ENCODE measurements at regions not wholly inside any gene's neighbourhood (a gene's known extent, or its start where the extent isn't known, plus 50 kb on each side); places are given as distances from the start of the nearest gene placed in this dataset.

GRCh38 chr4:35252866-35253265 lies 991.4 kb downstream of the ARAP2 start:
- no peak for DNase-seq (ENCODE audit: low read depth)
- TF ChIP-seq CTCF (conservative IDR thresholded peaks at IDR 0.05; ENCODE audit: low read length) = no peak
- no peak overlapping the region for H3K4me3 ChIP-seq (ENCODE audit: low read length)

- no peak for DNase-seq (ENCODE audit: low read depth)
- TF ChIP-seq CTCF (conservative IDR thresholded peaks at IDR 0.05; ENCODE audit: low read length) = no peak
Measured at GRCh38 chr4:35253331-35253730, 991.0 kb downstream of the ARAP2 start.

GRCh38 chr4:35286434-35286833 lies 957.9 kb downstream of the ARAP2 start:
- no peak for TF ChIP-seq CTCF (conservative IDR thresholded peaks at IDR 0.05; ENCODE audit: low read length)
- DNase-seq (ENCODE audit: low read depth) = no peak

More at GRCh38 chr4:35253331-35253730, 991.0 kb downstream of the ARAP2 start:
- H3K4me3 ChIP-seq (ENCODE audit: low read length) = no peak overlapping the region

GRCh38 chr4:35300996-35301774 lies 943.1 kb downstream of the ARAP2 start:
- TF ChIP-seq CTCF (conservative IDR thresholded peaks at IDR 0.05; ENCODE audit: low read length) = no peak
- no peak overlapping the region for H3K4me3 ChIP-seq (ENCODE audit: low read length)
- DNase-seq (ENCODE audit: low read depth) = no peak

More at GRCh38 chr4:35286434-35286833, 957.9 kb downstream of the ARAP2 start:
- H3K4me3 ChIP-seq (ENCODE audit: low read length) = no peak overlapping the region

- no peak overlapping the region for H3K4me3 ChIP-seq (ENCODE audit: low read length)
- no peak for DNase-seq (ENCODE audit: low read depth)
- TF ChIP-seq CTCF (conservative IDR thresholded peaks at IDR 0.05; ENCODE audit: low read length) = no peak
Measured at GRCh38 chr4:35315419-35315818, 928.9 kb downstream of the ARAP2 start.

GRCh38 chr4:35325908-35326453 lies 918.3 kb downstream of the ARAP2 start:
- no peak for TF ChIP-seq CTCF (conservative IDR thresholded peaks at IDR 0.05; ENCODE audit: low read length)
- no peak overlapping the region for H3K4me3 ChIP-seq (ENCODE audit: low read length)
- DNase-seq (ENCODE audit: low read depth) = no peak

- no peak for TF ChIP-seq CTCF (conservative IDR thresholded peaks at IDR 0.05; ENCODE audit: low read length)
Measured at GRCh38 chr4:35342833-35343232, 901.5 kb downstream of the ARAP2 start.

More at GRCh38 chr4:35342833-35343232, 901.5 kb downstream of the ARAP2 start:
- no peak overlapping the region for H3K4me3 ChIP-seq (ENCODE audit: low read length)
- DNase-seq (ENCODE audit: low read depth) = no peak
